SK-N-SH treated with all-trans-retinoic acid at 6 μM for 48 hours (cell line): ENCODE measurements at regions not wholly inside any gene's neighbourhood (a gene's known extent, or its start where the extent isn't known, plus 50 kb on each side); places are given as distances from the start of the nearest gene placed in this dataset.

Experiments
- ARNTL ChIP-seq: fragments of 450-650 bp; formaldehyde crosslinking; IDR thresholded peaks from 2 replicates; pipeline ENCODE4 v1.5.0; 2020; ENCODE audit warnings: low read depth, mild to moderate bottlenecking, moderate library complexity, borderline replicate concordance
- BACH2 ChIP-seq: fragments of 250-450 bp; sonication (Bioruptor Pico); IDR thresholded peaks from 2 replicates; pipeline ENCODE4 v1.9.0; 2021; ENCODE audit warnings: mild to moderate bottlenecking, borderline replicate concordance
- PPARA ChIP-seq: fragments of 250-450 bp; sonication (Bioruptor Pico); IDR thresholded peaks from 2 replicates; pipeline ENCODE4 v1.5.0; 2020; ENCODE audit warnings: mild to moderate bottlenecking, borderline replicate concordance
- SNAI2 ChIP-seq: fragments of 250-450 bp; sonication (Bioruptor Pico); IDR thresholded peaks from 2 replicates; pipeline ENCODE4 v1.5.0; 2020; ENCODE audit warnings: mild to moderate bottlenecking, moderate library complexity
- ZC3H10 ChIP-seq: fragments of 250-450 bp; sonication (Bioruptor Pico); IDR thresholded peaks from 2 replicates; pipeline ENCODE4 v1.5.1; 2021; ENCODE audit warnings: mild to moderate bottlenecking, moderate library complexity
- ZFP3 ChIP-seq: fragments of 250-450 bp; sonication (Bioruptor Pico); IDR thresholded peaks from 2 replicates; pipeline ENCODE4 v1.5.0; 2020; ENCODE audit warnings: mild to moderate bottlenecking, moderate library complexity
- ZFP30 ChIP-seq: fragments of 450-650 bp; formaldehyde crosslinking; IDR thresholded peaks from 2 replicates; pipeline ENCODE4 v1.5.0; 2022; ENCODE audit warnings: mild to moderate bottlenecking, moderate library complexity
- ZNF70 ChIP-seq: fragments of 450-650 bp; formaldehyde crosslinking; IDR thresholded peaks from 2 replicates; pipeline ENCODE4 v1.5.0; 2020; ENCODE audit warnings: mild to moderate bottlenecking, moderate library complexity
- TF ChIP-seq, protein P1 (sequence below): fragments of 250-450 bp; sonication (Bioruptor Pico); IDR thresholded peaks from 2 replicates; pipeline ENCODE4 v1.8.0; 2020; ENCODE audit warnings: mild to moderate bottlenecking, moderate library complexity, borderline replicate concordance
- TF ChIP-seq, protein P2 (sequence below): fragments of 250-450 bp; sonication (Bioruptor Pico); IDR thresholded peaks from 2 replicates; pipeline ENCODE4 v1.8.0; 2021; ENCODE audit warnings: low read depth, mild to moderate bottlenecking, moderate library complexity, borderline replicate concordance
- TF ChIP-seq, protein P3 (sequence below): fragments of 250-450 bp; sonication (Bioruptor Pico); IDR thresholded peaks from 2 replicates; pipeline ENCODE4 v1.5.1; 2020; ENCODE audit warnings: low read depth, mild to moderate bottlenecking, moderate library complexity

GRCh38 chrX:96440941-96441340 lies 243.7 kb upstream of the DIAPH2 start:
- TF ChIP-seq, protein P1, sequence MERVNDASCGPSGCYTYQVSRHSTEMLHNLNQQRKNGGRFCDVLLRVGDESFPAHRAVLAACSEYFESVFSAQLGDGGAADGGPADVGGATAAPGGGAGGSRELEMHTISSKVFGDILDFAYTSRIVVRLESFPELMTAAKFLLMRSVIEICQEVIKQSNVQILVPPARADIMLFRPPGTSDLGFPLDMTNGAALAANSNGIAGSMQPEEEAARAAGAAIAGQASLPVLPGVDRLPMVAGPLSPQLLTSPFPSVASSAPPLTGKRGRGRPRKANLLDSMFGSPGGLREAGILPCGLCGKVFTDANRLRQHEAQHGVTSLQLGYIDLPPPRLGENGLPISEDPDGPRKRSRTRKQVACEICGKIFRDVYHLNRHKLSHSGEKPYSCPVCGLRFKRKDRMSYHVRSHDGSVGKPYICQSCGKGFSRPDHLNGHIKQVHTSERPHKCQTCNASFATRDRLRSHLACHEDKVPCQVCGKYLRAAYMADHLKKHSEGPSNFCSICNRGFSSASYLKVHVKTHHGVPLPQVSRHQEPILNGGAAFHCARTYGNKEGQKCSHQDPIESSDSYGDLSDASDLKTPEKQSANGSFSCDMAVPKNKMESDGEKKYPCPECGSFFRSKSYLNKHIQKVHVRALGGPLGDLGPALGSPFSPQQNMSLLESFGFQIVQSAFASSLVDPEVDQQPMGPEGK (CRISPR knock-in tag): no peak
- TF ChIP-seq, protein P2, sequence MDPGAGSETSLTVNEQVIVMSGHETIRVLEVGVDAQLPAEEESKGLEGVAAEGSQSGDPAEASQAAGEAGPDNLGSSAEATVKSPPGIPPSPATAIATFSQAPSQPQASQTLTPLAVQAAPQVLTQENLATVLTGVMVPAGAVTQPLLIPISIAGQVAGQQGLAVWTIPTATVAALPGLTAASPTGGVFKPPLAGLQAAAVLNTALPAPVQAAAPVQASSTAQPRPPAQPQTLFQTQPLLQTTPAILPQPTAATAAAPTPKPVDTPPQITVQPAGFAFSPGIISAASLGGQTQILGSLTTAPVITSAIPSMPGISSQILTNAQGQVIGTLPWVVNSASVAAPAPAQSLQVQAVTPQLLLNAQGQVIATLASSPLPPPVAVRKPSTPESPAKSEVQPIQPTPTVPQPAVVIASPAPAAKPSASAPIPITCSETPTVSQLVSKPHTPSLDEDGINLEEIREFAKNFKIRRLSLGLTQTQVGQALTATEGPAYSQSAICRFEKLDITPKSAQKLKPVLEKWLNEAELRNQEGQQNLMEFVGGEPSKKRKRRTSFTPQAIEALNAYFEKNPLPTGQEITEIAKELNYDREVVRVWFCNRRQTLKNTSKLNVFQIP (CRISPR knock-in tag): no peak
- TF ChIP-seq ARNTL (CRISPR knock-in tag) (no peak), ZFP3 (CRISPR knock-in tag) (no peak), SNAI2 (CRISPR knock-in tag) (no peak), PPARA (CRISPR knock-in tag) (no peak), ZC3H10 (no peak), ZFP30 (no peak), ZNF70 (CRISPR knock-in tag) (no peak), BACH2 (CRISPR knock-in tag) (no peak)
- TF ChIP-seq, protein P3, sequence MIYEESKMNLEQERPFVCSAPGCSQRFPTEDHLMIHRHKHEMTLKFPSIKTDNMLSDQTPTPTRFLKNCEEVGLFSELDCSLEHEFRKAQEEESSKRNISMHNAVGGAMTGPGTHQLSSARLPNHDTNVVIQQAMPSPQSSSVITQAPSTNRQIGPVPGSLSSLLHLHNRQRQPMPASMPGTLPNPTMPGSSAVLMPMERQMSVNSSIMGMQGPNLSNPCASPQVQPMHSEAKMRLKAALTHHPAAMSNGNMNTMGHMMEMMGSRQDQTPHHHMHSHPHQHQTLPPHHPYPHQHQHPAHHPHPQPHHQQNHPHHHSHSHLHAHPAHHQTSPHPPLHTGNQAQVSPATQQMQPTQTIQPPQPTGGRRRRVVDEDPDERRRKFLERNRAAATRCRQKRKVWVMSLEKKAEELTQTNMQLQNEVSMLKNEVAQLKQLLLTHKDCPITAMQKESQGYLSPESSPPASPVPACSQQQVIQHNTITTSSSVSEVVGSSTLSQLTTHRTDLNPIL (CRISPR knock-in tag): no peak
